ENCODE measurements at regions not wholly inside any gene's neighbourhood (a gene's known extent, or its start where the extent isn't known, plus 50 kb on each side); places are given as distances from the start of the nearest gene placed in this dataset.

DNA sequence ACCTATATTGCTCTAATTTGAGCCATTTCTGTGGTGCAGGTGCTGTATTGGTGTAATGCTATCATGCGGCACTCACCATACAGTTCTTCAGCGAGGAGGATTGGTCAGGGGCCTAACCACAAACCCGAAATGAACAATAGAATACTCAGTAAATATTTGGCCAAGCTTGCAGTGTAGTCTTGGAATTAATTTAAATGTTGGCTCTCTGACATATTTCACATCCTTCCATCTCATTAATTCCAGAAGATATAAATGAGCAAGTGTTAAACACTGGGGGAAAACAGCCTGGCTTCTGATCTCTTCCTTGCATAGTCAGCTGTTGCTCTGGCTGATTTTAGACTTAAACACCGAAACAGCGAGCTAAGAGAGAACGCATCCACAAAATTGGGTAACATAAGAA, 663.1 kb upstream of the GHITM start:
- no peak for DNase-seq (ENCODE audit: low read depth)
- no peak overlapping the region for H3K4me3 ChIP-seq (ENCODE audit: low read depth, low read length)
- TF ChIP-seq, protein P1, sequence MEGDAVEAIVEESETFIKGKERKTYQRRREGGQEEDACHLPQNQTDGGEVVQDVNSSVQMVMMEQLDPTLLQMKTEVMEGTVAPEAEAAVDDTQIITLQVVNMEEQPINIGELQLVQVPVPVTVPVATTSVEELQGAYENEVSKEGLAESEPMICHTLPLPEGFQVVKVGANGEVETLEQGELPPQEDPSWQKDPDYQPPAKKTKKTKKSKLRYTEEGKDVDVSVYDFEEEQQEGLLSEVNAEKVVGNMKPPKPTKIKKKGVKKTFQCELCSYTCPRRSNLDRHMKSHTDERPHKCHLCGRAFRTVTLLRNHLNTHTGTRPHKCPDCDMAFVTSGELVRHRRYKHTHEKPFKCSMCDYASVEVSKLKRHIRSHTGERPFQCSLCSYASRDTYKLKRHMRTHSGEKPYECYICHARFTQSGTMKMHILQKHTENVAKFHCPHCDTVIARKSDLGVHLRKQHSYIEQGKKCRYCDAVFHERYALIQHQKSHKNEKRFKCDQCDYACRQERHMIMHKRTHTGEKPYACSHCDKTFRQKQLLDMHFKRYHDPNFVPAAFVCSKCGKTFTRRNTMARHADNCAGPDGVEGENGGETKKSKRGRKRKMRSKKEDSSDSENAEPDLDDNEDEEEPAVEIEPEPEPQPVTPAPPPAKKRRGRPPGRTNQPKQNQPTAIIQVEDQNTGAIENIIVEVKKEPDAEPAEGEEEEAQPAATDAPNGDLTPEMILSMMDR (IDR thresholded peaks at IDR 0.05; ENCODE audit: insufficient read depth, low read depth, low read length, missing control alignments): no peak

DNA sequence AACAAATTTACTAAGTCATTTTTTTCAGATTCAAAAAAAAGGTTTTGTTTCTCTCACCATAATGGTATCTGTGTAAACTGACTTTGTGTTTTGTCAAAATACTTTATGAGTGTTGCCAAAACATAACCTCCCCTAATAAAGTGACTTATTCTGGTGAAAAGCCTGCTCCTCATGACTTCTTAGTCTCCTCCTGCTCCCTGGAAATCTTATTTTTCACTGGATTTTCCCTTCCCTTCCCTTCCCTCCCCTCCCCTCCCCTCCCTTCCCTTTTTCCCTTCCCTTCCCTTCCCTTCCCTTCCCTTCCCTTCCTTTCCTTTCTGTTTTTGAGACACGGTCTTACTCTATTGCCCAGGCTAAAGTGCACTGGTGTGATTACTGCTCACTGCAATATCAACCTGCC, 650.1 kb upstream of the GHITM start:
- TF ChIP-seq, protein P1 (IDR thresholded peaks at IDR 0.05; ENCODE audit: insufficient read depth, low read depth, low read length, missing control alignments): no peak
- H3K4me3 ChIP-seq (ENCODE audit: low read depth, low read length): no peak overlapping the region
- no peak for DNase-seq (ENCODE audit: low read depth)

DNA sequence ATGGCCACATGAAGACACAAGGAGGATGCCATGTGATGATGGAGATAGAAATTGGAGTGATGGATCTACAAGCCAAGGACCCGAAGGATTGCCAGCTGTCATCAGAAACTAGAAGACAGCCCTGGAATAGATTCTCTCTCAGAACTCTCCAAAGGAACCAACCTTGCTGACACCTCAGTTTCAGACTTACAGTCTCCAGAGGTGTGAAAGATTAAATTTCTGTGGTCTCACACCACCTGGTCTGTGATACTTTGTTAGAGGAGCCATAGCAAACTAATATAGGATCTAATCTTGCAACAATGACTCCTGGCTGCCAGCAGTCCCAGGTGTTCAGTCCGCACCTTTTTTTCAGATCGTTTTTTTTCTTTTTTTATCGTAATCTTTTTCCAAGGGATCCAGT, 647.3 kb upstream of the GHITM start:
- no peak overlapping the region for H3K4me3 ChIP-seq (ENCODE audit: low read depth, low read length)
- no peak for DNase-seq (ENCODE audit: low read depth)
- TF ChIP-seq, protein P1 (IDR thresholded peaks at IDR 0.05; ENCODE audit: insufficient read depth, low read depth, low read length, missing control alignments): no peak

DNA sequence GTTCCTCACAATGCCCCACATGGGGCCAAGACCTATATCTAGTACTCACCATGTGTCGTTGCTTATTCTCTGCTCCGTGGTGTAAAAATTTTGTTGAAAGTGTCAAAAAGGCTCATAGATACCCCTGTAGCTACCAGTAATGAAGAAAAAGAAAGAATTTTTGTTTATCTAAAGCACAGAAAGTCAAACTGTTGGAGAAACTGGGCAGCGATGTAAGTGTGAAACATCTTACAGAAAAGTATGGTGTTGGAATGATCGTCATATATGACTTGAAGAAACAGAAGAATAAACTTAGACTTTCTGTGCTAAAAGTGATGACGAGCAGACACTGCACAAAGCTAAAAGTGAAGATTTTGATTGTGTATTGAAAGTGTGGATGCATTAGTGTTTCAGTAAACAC, 626.6 kb upstream of the GHITM start:
- TF ChIP-seq, protein P1 (IDR thresholded peaks at IDR 0.05; ENCODE audit: insufficient read depth, low read depth, low read length, missing control alignments): no peak
- no peak for DNase-seq (ENCODE audit: low read depth)
- H3K4me3 ChIP-seq (ENCODE audit: low read depth, low read length): no peak overlapping the region

DNA sequence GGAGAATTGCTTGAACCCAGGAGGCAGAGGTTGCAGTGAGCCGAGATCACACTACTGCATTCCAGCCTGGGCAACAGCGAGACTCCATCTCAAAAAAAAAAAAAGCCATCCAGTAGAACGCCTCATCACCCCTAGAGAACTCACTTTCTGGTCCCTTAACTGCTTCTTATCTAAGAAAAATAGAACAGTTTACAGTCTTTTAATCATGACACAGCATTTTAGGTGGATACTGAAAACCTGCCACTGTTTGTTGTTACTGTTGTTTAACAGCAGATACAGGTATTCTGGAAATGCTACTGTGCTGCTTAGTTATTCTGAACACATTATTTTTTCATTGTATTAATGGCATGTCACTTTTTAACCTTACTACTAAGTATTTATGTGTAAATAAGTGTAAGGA, 624.3 kb upstream of the GHITM start:
- no peak overlapping the region for H3K4me3 ChIP-seq (ENCODE audit: low read depth, low read length)
- DNase-seq (ENCODE audit: low read depth): no peak
- TF ChIP-seq, protein P1 (IDR thresholded peaks at IDR 0.05; ENCODE audit: insufficient read depth, low read depth, low read length, missing control alignments): no peak

DNA sequence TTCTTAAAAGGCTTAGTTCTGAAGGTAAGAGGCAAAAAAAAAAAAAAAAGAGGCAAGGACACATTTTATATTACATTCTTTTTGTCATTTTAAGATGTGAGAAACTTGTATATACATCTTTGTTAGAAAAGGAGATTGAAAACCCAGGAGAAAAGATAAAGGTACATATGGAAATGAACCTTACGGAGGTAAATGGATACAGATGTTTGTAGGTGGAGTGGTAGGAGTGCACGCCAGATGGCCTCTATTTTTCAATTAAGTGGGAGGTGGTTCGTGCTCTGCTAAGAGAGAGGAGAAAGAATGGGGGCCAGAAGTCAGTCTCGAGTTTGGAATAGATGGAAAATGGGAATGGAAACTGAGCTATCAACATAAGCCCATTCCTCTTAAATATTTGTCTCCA, 622.5 kb upstream of the GHITM start:
- TF ChIP-seq, protein P1 (IDR thresholded peaks at IDR 0.05; ENCODE audit: insufficient read depth, low read depth, low read length, missing control alignments): no peak
- DNase-seq (ENCODE audit: low read depth): no peak

DNA sequence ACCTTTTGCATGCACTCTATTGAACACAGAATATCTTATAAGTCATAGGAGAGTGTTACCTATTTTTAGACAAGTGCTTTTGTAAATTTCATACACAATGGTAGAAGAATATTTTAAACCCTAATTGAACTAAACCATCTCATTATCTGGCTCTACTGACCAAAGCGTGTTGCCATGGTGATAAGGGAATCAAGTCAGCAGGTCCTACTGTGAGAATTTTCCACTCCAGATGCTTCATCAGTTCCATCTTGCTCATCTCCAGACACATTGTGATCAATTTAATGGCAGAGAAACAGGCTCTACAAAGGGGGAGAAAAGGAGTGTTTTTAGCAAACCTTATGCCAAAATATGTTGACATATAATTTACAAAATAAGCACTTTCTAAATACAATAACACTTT, 621.9 kb upstream of the GHITM start:
- TF ChIP-seq, protein P1 (IDR thresholded peaks at IDR 0.05; ENCODE audit: insufficient read depth, low read depth, low read length, missing control alignments): no peak
- H3K4me3 ChIP-seq (ENCODE audit: low read depth, low read length): no peak overlapping the region
- no peak for DNase-seq (ENCODE audit: low read depth)

More for the DNA sequence above, 622.5 kb upstream of the GHITM start:
- no peak overlapping the region for H3K4me3 ChIP-seq (ENCODE audit: low read depth, low read length)
